ENCODE measurements at regions not wholly inside any gene's neighbourhood (a gene's known extent, or its start where the extent isn't known, plus 50 kb on each side); places are given as distances from the start of the nearest gene placed in this dataset.

DNA sequence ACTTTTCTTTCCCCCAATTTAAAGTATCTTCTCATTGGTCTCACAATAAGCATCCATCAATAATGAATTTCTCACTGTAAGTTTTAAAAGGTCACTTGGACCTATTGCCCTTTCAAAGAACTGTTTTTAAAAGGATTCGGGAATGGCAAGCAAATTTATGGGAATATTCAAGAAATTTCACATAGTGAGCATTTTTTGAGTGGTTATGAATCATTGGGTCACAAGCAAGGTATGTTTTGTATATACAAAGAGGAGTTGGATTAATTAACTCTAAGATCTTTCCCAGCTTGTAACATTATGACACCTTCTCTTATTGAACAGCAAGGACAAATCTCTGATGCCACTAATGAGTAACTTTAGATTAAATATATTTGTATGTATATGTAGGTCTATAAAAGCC is 165.0 kb downstream of the MOXD1 start (continued):
- TF ChIP-seq, protein P1, sequence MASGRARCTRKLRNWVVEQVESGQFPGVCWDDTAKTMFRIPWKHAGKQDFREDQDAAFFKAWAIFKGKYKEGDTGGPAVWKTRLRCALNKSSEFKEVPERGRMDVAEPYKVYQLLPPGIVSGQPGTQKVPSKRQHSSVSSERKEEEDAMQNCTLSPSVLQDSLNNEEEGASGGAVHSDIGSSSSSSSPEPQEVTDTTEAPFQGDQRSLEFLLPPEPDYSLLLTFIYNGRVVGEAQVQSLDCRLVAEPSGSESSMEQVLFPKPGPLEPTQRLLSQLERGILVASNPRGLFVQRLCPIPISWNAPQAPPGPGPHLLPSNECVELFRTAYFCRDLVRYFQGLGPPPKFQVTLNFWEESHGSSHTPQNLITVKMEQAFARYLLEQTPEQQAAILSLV (CRISPR knock-in tag; IDR thresholded peaks at IDR 0.05; ENCODE audit: borderline replicate concordance) = no peak
- TF ChIP-seq TEAD2 (CRISPR knock-in tag; IDR thresholded peaks at IDR 0.05) = no peak

- intact Hi-C loops (cut with micrococcal nuclease; ENCODE audit: unreplicated experiment) = no loop called here
- DNase-seq (ENCODE audit: low spot score) (no peak), FAIRE-seq (no peak), ATAC-seq (no peak)
- no peaks in the 10 kb centered on the region for H3K79me2 ChIP-seq (ENCODE audit: insufficient read depth, low read length)
- no TSS peak for BruUV-seq (replicated peaks)
- H3K9me3 ChIP-seq (ENCODE audit: low read length) = no peaks in the 10 kb centered on the region
- H3K4me1 ChIP-seq (ENCODE audit: insufficient read depth, low read length) = no peaks in the 10 kb centered on the region
- no peaks in the 10 kb centered on the region for H4K20me1 ChIP-seq (ENCODE audit: insufficient read depth, low read length)
- H3K27ac ChIP-seq (ENCODE audit: extremely low read length, insufficient read depth, low read length) = no peak overlapping the region
- no peak overlapping the region for H3K4me2 ChIP-seq (ENCODE audit: low read depth, low read length)
- H3K27me3 ChIP-seq (ENCODE audit: control insufficient read depth in 1 of 2, insufficient read depth in 2 of 2, low read length in 2 of 2) = no peaks in the 10 kb centered on the region
- ChIA-PET POLR2A (no interaction called here), CTCF (ENCODE audit: low intra/inter-chr PET ratio, low total read pairs) (no interaction called here)
- TF ChIP-seq MAFK (conservative IDR thresholded peaks at IDR 0.05 in 1 of 2, IDR thresholded peaks at IDR 0.05 in 1 of 2; ENCODE audit: low read length in 2 of 2) (peak in 1 of 2 experiments; percentile 43; a peak in 1 of 4 replicates), SP140L (CRISPR knock-in tag; IDR thresholded peaks at IDR 0.05; ENCODE audit: borderline replicate concordance) (no peak), GABPB1 (CRISPR knock-in tag; IDR thresholded peaks at IDR 0.05) (no peak), MAFF (IDR thresholded peaks at IDR 0.05; ENCODE audit: low read depth, low read length) (0 out of 2 replicates have a peak, but pooled peaks have one; percentile 22), ZNF709 (CRISPR knock-in tag; IDR thresholded peaks at IDR 0.05) (no peak), KLF9 (CRISPR knock-in tag; IDR thresholded peaks at IDR 0.05; ENCODE audit: low read depth) (no peak)
- no peak overlapping the region for H3K4me3 ChIP-seq (replicated peaks in 1 of 3; ENCODE audit: insufficient read depth in 1 of 3, low read depth in 2 of 3, low read length in 3 of 3)
- WGBS (ENCODE audit: low lambda C conversion rate) = 0% methylated on average over 2 of the region's 2 CpGs
- in situ Hi-C loops (cut with HindIII; ENCODE audit: extremely low pct_ligation_motif_present, low pct_unique_long_range_greater_than_20kb) = no loop called here
- no peak overlapping the region for H3K9ac ChIP-seq (ENCODE audit: insufficient read depth, low read depth, low read length)
- no peak overlapping the region for H2AFZ ChIP-seq (ENCODE audit: low read length)
- no peaks in the 10 kb centered on the region for H3K36me3 ChIP-seq (replicated peaks in 1 of 2; ENCODE audit: control insufficient read depth in 1 of 2, insufficient read depth in 2 of 2, low read length in 2 of 2)
These were observed 165.5 kb downstream of the MOXD1 start for GRCh38 chr6:132235596-132236280.

Data from HepG2 (cell line).